K562 (cell line): ENCODE measurements at regions not wholly inside any gene's neighbourhood (a gene's known extent, or its start where the extent isn't known, plus 50 kb on each side); places are given as distances from the start of the nearest gene placed in this dataset.

ENCODE experiments used
- ATAC-seq: fragments of 200-7000 bp; cut with Tn5 transposase; 3 replicates; pipeline ENCODE4 v1.9.1; 2020; ENCODE audit warnings: moderate library complexity
- BruUV-seq: library from RNA; stranded (reverse); fragments of 400-500 nt; replicated peaks from 2 replicates; lab custom pipeline; 2021; lab: Mats Ljungman, UMichigan
- CTCF ChIA-PET: fragments of 300-600 bp; formaldehyde crosslinking; extraction: SDS; loops from one replicate; lab custom pipeline; 2021; ENCODE audit warnings: low intra/inter-chr PET ratio; lab: Yijun Ruan, JAX
- POLR2A ChIA-PET: fragments of 300-600, 350-650 bp; sonication (Branson Sonifier 250); formaldehyde crosslinking; extraction: SDS; loops from one replicate; lab custom pipeline; 2021; ENCODE audit warnings: antibody characterized with exemption, inconsistent platforms; lab: Yijun Ruan, JAX
- DNase-seq, 4 experiments: peaks; one replicate each; pipeline versions ENCODE4 v3.0.0 to v3.0.0-alpha.2; 2011 to 2018; ENCODE audit warnings: low spot score in 3 of 4, mixed read lengths in 3 of 4; ENCODE audit errors: extremely low read depth in 1 of 4
- FAIRE-seq: peaks from 2 replicates; lab custom pipeline; 2011; peaks lifted over from hg19 to GRCh38; lab: Jason Lieb, UNC
- H2AFZ ChIP-seq: 2 replicates; pipeline ENCODE4 v1.6.0; 2011; ENCODE audit warnings: low read depth, low read length, control low read depth, inconsistent platforms
- H3K27ac ChIP-seq: fragments of 200-600 bp; 3 replicates; pipeline ENCODE4 v1.8.0; 2011; ENCODE audit warnings: low read depth, mild to moderate bottlenecking, control low read depth, inconsistent platforms, low read length, moderate library complexity, mixed read lengths; ENCODE audit errors: extremely low read depth
- H3K27me3 ChIP-seq, 2 experiments: fragments of 300-600 bp in 1 of 2; 2 replicates in 1 of 2; 3 replicates in 1 of 2; pipeline versions ENCODE4 v1.6.0 to v1.8.0; 2011; ENCODE audit warnings: inconsistent platforms in 2 of 2, low read length in 2 of 2, mild to moderate bottlenecking in 1 of 2, mixed read lengths in 1 of 2, moderate library complexity in 1 of 2; ENCODE audit not compliant: control insufficient read depth in 2 of 2, insufficient read depth in 2 of 2
- H3K36me3 ChIP-seq: fragments of 300-600 bp; 3 replicates; pipeline ENCODE4 v1.8.0; 2011; ENCODE audit warnings: mild to moderate bottlenecking, low read length, inconsistent platforms; ENCODE audit not compliant: control insufficient read depth, insufficient read depth
- H3K4me1 ChIP-seq, 2 experiments: fragments of 200-600 bp in 1 of 2; replicated peaks in 1 of 2; 2 replicates in 1 of 2; 3 replicates in 1 of 2; pipeline versions ENCODE4 v1.5.1 to v1.8.0; 2011; ENCODE audit warnings: inconsistent platforms in 2 of 2, low read length in 2 of 2, mild to moderate bottlenecking in 1 of 2, mixed read lengths in 1 of 2, moderate library complexity in 1 of 2; ENCODE audit not compliant: control insufficient read depth in 2 of 2, insufficient read depth in 2 of 2
- H3K4me2 ChIP-seq: 2 replicates; pipeline ENCODE4 v1.6.1; 2011; ENCODE audit warnings: low read length, control low read depth, inconsistent platforms, mixed read lengths; ENCODE audit not compliant: insufficient read depth
- H3K4me3 ChIP-seq: fragments of 200-600 bp; sonication (generic), shearing (Covaris generic); 2 replicates; pipeline ENCODE4 v1.5.1; 2016; ENCODE audit warnings: control low read depth, inconsistent platforms
- H3K79me2 ChIP-seq: fragments of 200-600 bp; 3 replicates; pipeline ENCODE4 v1.8.0; 2011; ENCODE audit warnings: low read length, inconsistent platforms; ENCODE audit not compliant: control insufficient read depth, insufficient read depth
- H3K9ac ChIP-seq, 2 experiments: 2 replicates each; pipeline versions ENCODE4 v1.6.0 to v1.6.1; 2011; ENCODE audit warnings: low read depth in 2 of 2, low read length in 2 of 2, control low read depth in 1 of 2, inconsistent platforms in 1 of 2, mild to moderate bottlenecking in 1 of 2, mixed read lengths in 1 of 2; ENCODE audit not compliant: insufficient read depth in 1 of 2
- H3K9me1 ChIP-seq: one replicate; pipeline ENCODE4 v1.6.0; 2011; ENCODE audit warnings: inconsistent platforms, mild to moderate bottlenecking, low read length, moderate library complexity; ENCODE audit not compliant: control insufficient read depth, insufficient read depth
- H3K9me3 ChIP-seq: replicated peaks from 2 replicates; pipeline ENCODE4 v1.5.1; 2011; ENCODE audit warnings: low read depth, low read length, inconsistent platforms; ENCODE audit not compliant: control insufficient read depth, insufficient read depth
- H4K20me1 ChIP-seq: replicated peaks from 2 replicates; pipeline ENCODE4 v1.6.1; 2011; ENCODE audit warnings: low read length, inconsistent platforms, mixed read lengths; ENCODE audit not compliant: control insufficient read depth, insufficient read depth
- BMI1 ChIP-seq: fragments of 150-350 bp; IDR thresholded peaks from 2 replicates; pipeline ENCODE4 v1.6.1; 2014; ENCODE audit warnings: low read length
- CBX2 ChIP-seq: fragments of 200-600 bp; sonication (generic); IDR thresholded peaks from one replicate; pipeline ENCODE4 v1.6.1; 2012; ENCODE audit warnings: mild to moderate bottlenecking, low read length, inconsistent platforms; ENCODE audit not compliant: insufficient read depth, poor library complexity, severe bottlenecking
- CREB3L1 ChIP-seq: fragments of 450-650 bp; IDR thresholded peaks from 2 replicates; pipeline ENCODE4 v1.6.1; 2014; ENCODE audit warnings: low read depth, mild to moderate bottlenecking, moderate library complexity, borderline replicate concordance
- CTBP1 ChIP-seq: fragments of 450-650 bp; IDR thresholded peaks from 2 replicates; pipeline ENCODE4 v1.6.1; 2016; ENCODE audit warnings: borderline replicate concordance
- FOXM1 ChIP-seq, 2 experiments: fragments of 450-650 bp in 1 of 2; sonication (generic) in 1 of 2; formaldehyde crosslinking in 1 of 2; IDR thresholded peaks; 2 replicates each; pipeline versions ENCODE4 v1.6.1 to v1.9.0; 2017 to 2022; ENCODE audit warnings: low read depth in 2 of 2, mild to moderate bottlenecking in 2 of 2, missing genetic modification reagents in 1 of 2, moderate library complexity in 1 of 2
- MEIS2 ChIP-seq: fragments of 450-650 bp; IDR thresholded peaks from 2 replicates; pipeline ENCODE4 v1.6.1; 2014; ENCODE audit warnings: mild to moderate bottlenecking; ENCODE audit not compliant: partially characterized antibody
- NFE2 ChIP-seq: IDR thresholded peaks from 2 replicates; pipeline ENCODE4 v1.6.1; 2014; ENCODE audit warnings: antibody characterized with exemption, low read depth
- PHTF2 ChIP-seq: fragments of 250-450 bp; sonication (Bioruptor Pico); IDR thresholded peaks from 2 replicates; pipeline ENCODE4 v1.5.0; 2021; ENCODE audit warnings: mild to moderate bottlenecking
- RBM14 ChIP-seq: fragments of 200-400 bp; formaldehyde crosslinking; IDR thresholded peaks from 2 replicates; pipeline ENCODE4 v1.6.1; 2018; ENCODE audit warnings: low read depth, mild to moderate bottlenecking, low read length, moderate library complexity, borderline replicate concordance; ENCODE audit not compliant: insufficient read depth
- SREBF2 ChIP-seq: sonication (generic); formaldehyde crosslinking; IDR thresholded peaks from 2 replicates; pipeline ENCODE4 v1.4.0; 2020; ENCODE audit warnings: mild to moderate bottlenecking, missing genetic modification reagents
- TFE3 ChIP-seq: fragments of 450-650 bp; formaldehyde crosslinking; IDR thresholded peaks from 2 replicates; pipeline ENCODE4 v1.4.0; 2020; ENCODE audit warnings: mild to moderate bottlenecking, mixed read lengths
- ZNF717 ChIP-seq: fragments of 250-450 bp; sonication (Bioruptor Pico); IDR thresholded peaks from 2 replicates; pipeline ENCODE4 v1.5.0; 2021
- ZNF764 ChIP-seq: fragments of 250-450 bp; sonication (Bioruptor Pico); IDR thresholded peaks from 2 replicates; pipeline ENCODE4 v1.4.0; 2020; ENCODE audit warnings: low read depth, mild to moderate bottlenecking, moderate library complexity
- ZNF830 ChIP-seq: fragments of 250-450 bp; sonication (Bioruptor Pico); IDR thresholded peaks from 2 replicates; pipeline ENCODE4 v1.5.0; 2021; ENCODE audit warnings: mild to moderate bottlenecking
- ZSCAN32 ChIP-seq: fragments of 450-650 bp; formaldehyde crosslinking; IDR thresholded peaks from 2 replicates; pipeline ENCODE4 v1.4.0; 2020; ENCODE audit warnings: mild to moderate bottlenecking, moderate library complexity
- in situ Hi-C: fragments of 300-500 bp; cut with MboI; formaldehyde crosslinking; loops from 4 replicates; pipeline ENCODE4 v1.15.0; 2018; ENCODE audit warnings: inconsistent platforms, mixed read lengths
- intact Hi-C: fragments of 100-400 bp; cut with micrococcal nuclease; formaldehyde crosslinking; loops from 2 replicates; pipeline ENCODE4 v1.14.2; 2022

DNA sequence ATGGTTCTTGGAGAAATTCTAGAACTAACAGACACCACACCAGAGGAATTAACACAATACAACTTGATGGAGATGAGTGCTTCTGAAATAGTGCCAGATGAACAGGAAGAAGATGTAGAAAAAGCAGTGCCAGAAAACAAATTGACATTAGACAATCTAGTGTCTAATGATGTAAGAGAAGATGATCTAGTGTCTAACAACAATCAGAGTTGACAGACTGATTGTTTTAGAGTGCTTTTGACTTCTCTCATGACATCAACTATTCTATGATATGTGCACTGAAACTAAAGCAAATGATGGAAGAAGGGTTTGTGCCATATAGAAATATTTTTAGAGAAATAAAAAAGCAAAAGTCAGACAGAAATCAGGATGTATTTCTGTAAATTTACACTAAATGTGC is 646.1 kb upstream of the KIF2B start:
- POLR2A ChIA-PET: no interaction called here
- DNase-seq (no peak), FAIRE-seq (no peak)
- H4K20me1 ChIP-seq: no peaks in the 10 kb centered on the region
- H3K9ac ChIP-seq: no peak overlapping the region
- H3K79me2 ChIP-seq: no peaks in the 10 kb centered on the region
- H3K27ac ChIP-seq: no peak overlapping the region
- no peak overlapping the region for H2AFZ ChIP-seq
- no peak overlapping the region for H3K4me3 ChIP-seq
- H3K9me3 ChIP-seq: no peaks in the 10 kb centered on the region
- no TSS peak for BruUV-seq
- in situ Hi-C loops: no loop called here
- H3K27me3 ChIP-seq: no peaks in the 10 kb centered on the region
- no peaks in the 10 kb centered on the region for H3K9me1 ChIP-seq
- TF ChIP-seq CTBP1 (no peak), ZSCAN32 (CRISPR knock-in tag) (no peak), CBX2 (no peak), MEIS2 (no peak), SREBF2 (CRISPR knock-in tag) (no peak), RBM14 (no peak), ZNF717 (CRISPR knock-in tag) (no peak), BMI1 (no peak), PHTF2 (CRISPR knock-in tag) (no peak), NFE2 (no peak), FOXM1 (IDR thresholded peaks at IDR 0.05; ENCODE audit: low read depth) (no peak), FOXM1 (CRISPR knock-in tag; IDR thresholded peaks at IDR 0.05; ENCODE audit: low read depth) (no peak), TFE3 (CRISPR knock-in tag) (no peak), CREB3L1 (no peak), ZNF830 (CRISPR knock-in tag) (no peak), ZNF764 (CRISPR knock-in tag) (no peak)
- TF ChIP-seq, all 486 proteins: peak for 0
- intact Hi-C loops: no loop called here
- ATAC-seq: no peak
- Histone ChIP-seq H3K4me2 (no peak overlapping the region), H3K36me3 (no peaks in the 10 kb centered on the region), H3K4me1 (no peaks in the 10 kb centered on the region)
- CTCF ChIA-PET: no interaction called here
